HEK293T (cell line): ENCODE measurements at regions not wholly inside any gene's neighbourhood (a gene's known extent, or its start where the extent isn't known, plus 50 kb on each side); places are given as distances from the start of the nearest gene placed in this dataset.

Source experiments
- FOXA1 ChIP-seq: fragments of 450-650 bp; IDR thresholded peaks from 2 replicates; pipeline ENCODE4 v1.6.1; 2016; ENCODE audit warnings: mild to moderate bottlenecking
- HDGF ChIP-seq: fragments of 450-650 bp; IDR thresholded peaks from 2 replicates; pipeline ENCODE4 v1.6.1; 2017; ENCODE audit warnings: antibody characterized with exemption, borderline replicate concordance
- SP1 ChIP-seq: fragments of 450-650 bp; IDR thresholded peaks from 2 replicates; pipeline ENCODE4 v1.6.1; 2017

DNA sequence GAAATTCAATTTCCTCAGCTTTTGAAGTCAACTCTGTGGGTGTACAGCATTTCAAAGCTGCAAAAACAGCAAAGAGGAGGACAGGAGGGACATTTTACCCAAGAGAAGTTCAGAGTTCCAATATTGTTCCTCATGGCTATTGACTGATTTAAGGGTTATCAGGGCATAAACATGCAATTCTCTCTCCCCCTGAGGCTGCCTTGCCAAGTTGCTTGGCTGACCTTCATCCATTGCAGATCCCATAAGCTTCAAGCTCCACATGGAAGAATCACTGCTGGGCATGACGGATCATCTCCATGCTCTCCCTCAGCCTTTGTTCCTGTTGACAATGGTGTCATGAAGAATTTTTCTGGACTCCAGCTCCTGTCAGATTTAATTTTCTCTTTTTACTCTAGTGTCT lies 115.2 kb upstream of the SERBP1 start:
- TF ChIP-seq SP1 = no peak
- TF ChIP-seq HDGF = no peak
- no peak for TF ChIP-seq FOXA1
